Activated CD4-positive, alpha-beta T cell treated with anti-CD3 and anti-CD28 coated beads for 1 hour (primary cell): ENCODE measurements at regions not wholly inside any gene's neighbourhood (a gene's known extent, or its start where the extent isn't known, plus 50 kb on each side); places are given as distances from the start of the nearest gene placed in this dataset.
"Not testable (repeated sequence)": the region's sequence is repeated elsewhere in the genome, so short reads cannot be mapped to it uniquely, and the experiment has no call there.

Source experiments
- DNase-seq: peaks from one replicate; pipeline ENCODE4 v3.0.0-alpha.2; 2020

GRCh38 chr6:133130863-133131262 lies 110.3 kb upstream of the EYA4 start:
- no peak for DNase-seq

GRCh38 chr6:133131621-133132465 lies 109.3 kb upstream of the EYA4 start:
- DNase-seq = no peak

- no peak for DNase-seq
Measured at GRCh38 chr6:133132466-133132971, 108.6 kb upstream of the EYA4 start.

GRCh38 chr6:133136177-133136880 lies 104.8 kb upstream of the EYA4 start:
- DNase-seq = no peak

GRCh38 chr6:133147470-133148184 lies 93.5 kb upstream of the EYA4 start:
- not testable (repeated sequence) for DNase-seq

GRCh38 chr6:133156689-133157088 lies 84.5 kb upstream of the EYA4 start:
- DNase-seq = no peak

- no peak for DNase-seq
Measured at GRCh38 chr6:133157995-133158394, 83.2 kb upstream of the EYA4 start.

GRCh38 chr6:133159255-133159795 lies 81.8 kb upstream of the EYA4 start:
- no peak for DNase-seq

- no peak for DNase-seq
Measured at GRCh38 chr6:133160536-133160935, 80.6 kb upstream of the EYA4 start.

- no peak for DNase-seq
Measured at GRCh38 chr6:133165235-133165634, 75.9 kb upstream of the EYA4 start.

- no peak for DNase-seq
Measured at GRCh38 chr6:133166766-133167165, 74.4 kb upstream of the EYA4 start.

GRCh38 chr6:133169901-133170300 lies 71.3 kb upstream of the EYA4 start:
- no peak for DNase-seq

GRCh38 chr6:133170602-133171001 lies 70.6 kb upstream of the EYA4 start:
- DNase-seq = no peak

GRCh38 chr6:133171989-133172604 lies 69.1 kb upstream of the EYA4 start:
- no peak for DNase-seq

GRCh38 chr6:133173276-133173675 lies 67.9 kb upstream of the EYA4 start:
- DNase-seq = no peak

GRCh38 chr6:133179481-133179880 lies 61.7 kb upstream of the EYA4 start:
- DNase-seq = no peak

- no peak for DNase-seq
Measured at GRCh38 chr6:133183691-133184090, 57.5 kb upstream of the EYA4 start.

- no peak for DNase-seq
Measured at GRCh38 chr6:133184798-133185372, 56.3 kb upstream of the EYA4 start.

- no peak for DNase-seq
Measured at GRCh38 chr6:133185731-133186130, 55.4 kb upstream of the EYA4 start.

GRCh38 chr6:133187114-133187513 lies 54.0 kb upstream of the EYA4 start:
- DNase-seq = no peak

- no peak for DNase-seq
Measured at GRCh38 chr6:133187657-133188453, 53.3 kb upstream of the EYA4 start.
